Erythroblast (primary cell): ENCODE measurements at regions not wholly inside any gene's neighbourhood (a gene's known extent, or its start where the extent isn't known, plus 50 kb on each side); places are given as distances from the start of the nearest gene placed in this dataset.

Experiments used
- GATA1 ChIP-seq: IDR thresholded peaks from 2 replicates; pipeline ENCODE4 v1.6.1; 2011; ENCODE audit warnings: low read depth, mild to moderate bottlenecking, control low read depth, low read length, moderate library complexity
- POLR2A ChIP-seq: IDR thresholded peaks from 2 replicates; pipeline ENCODE4 v1.6.1; 2011; ENCODE audit warnings: mild to moderate bottlenecking, low read length

- no peak for TF ChIP-seq POLR2A
- TF ChIP-seq GATA1 = no peak
These were observed 647.8 kb downstream of the ANXA1 start for GRCh38 chr9:73799446-73799845.
